K562 (cell line): ENCODE measurements at regions not wholly inside any gene's neighbourhood (a gene's known extent, or its start where the extent isn't known, plus 50 kb on each side); places are given as distances from the start of the nearest gene placed in this dataset.

ENCODE experiments used
- ATAC-seq: fragments of 200-7000 bp; cut with Tn5 transposase; 3 replicates; pipeline ENCODE4 v1.9.1; 2020; ENCODE audit warnings: moderate library complexity
- BruUV-seq: library from RNA; stranded (reverse); fragments of 400-500 nt; replicated peaks from 2 replicates; lab custom pipeline; 2021; lab: Mats Ljungman, UMichigan
- CTCF ChIA-PET: fragments of 300-600 bp; formaldehyde crosslinking; extraction: SDS; loops from one replicate; lab custom pipeline; 2021; ENCODE audit warnings: low intra/inter-chr PET ratio; lab: Yijun Ruan, JAX
- POLR2A ChIA-PET: fragments of 300-600, 350-650 bp; sonication (Branson Sonifier 250); formaldehyde crosslinking; extraction: SDS; loops from one replicate; lab custom pipeline; 2021; ENCODE audit warnings: antibody characterized with exemption, inconsistent platforms; lab: Yijun Ruan, JAX
- DNase-seq, 4 experiments: peaks; one replicate each; pipeline versions ENCODE4 v3.0.0 to v3.0.0-alpha.2; 2011 to 2018; ENCODE audit warnings: low spot score in 3 of 4, mixed read lengths in 3 of 4; ENCODE audit errors: extremely low read depth in 1 of 4
- FAIRE-seq: peaks from 2 replicates; lab custom pipeline; 2011; peaks lifted over from hg19 to GRCh38; lab: Jason Lieb, UNC
- H2AFZ ChIP-seq: 2 replicates; pipeline ENCODE4 v1.6.0; 2011; ENCODE audit warnings: low read depth, low read length, control low read depth, inconsistent platforms
- H3K27ac ChIP-seq: fragments of 200-600 bp; 3 replicates; pipeline ENCODE4 v1.8.0; 2011; ENCODE audit warnings: low read depth, mild to moderate bottlenecking, control low read depth, inconsistent platforms, low read length, moderate library complexity, mixed read lengths; ENCODE audit errors: extremely low read depth
- H3K27me3 ChIP-seq, 2 experiments: fragments of 300-600 bp in 1 of 2; 2 replicates in 1 of 2; 3 replicates in 1 of 2; pipeline versions ENCODE4 v1.6.0 to v1.8.0; 2011; ENCODE audit warnings: inconsistent platforms in 2 of 2, low read length in 2 of 2, mild to moderate bottlenecking in 1 of 2, mixed read lengths in 1 of 2, moderate library complexity in 1 of 2; ENCODE audit not compliant: control insufficient read depth in 2 of 2, insufficient read depth in 2 of 2
- H3K36me3 ChIP-seq: fragments of 300-600 bp; 3 replicates; pipeline ENCODE4 v1.8.0; 2011; ENCODE audit warnings: mild to moderate bottlenecking, low read length, inconsistent platforms; ENCODE audit not compliant: control insufficient read depth, insufficient read depth
- H3K4me1 ChIP-seq, 2 experiments: fragments of 200-600 bp in 1 of 2; replicated peaks in 1 of 2; 2 replicates in 1 of 2; 3 replicates in 1 of 2; pipeline versions ENCODE4 v1.5.1 to v1.8.0; 2011; ENCODE audit warnings: inconsistent platforms in 2 of 2, low read length in 2 of 2, mild to moderate bottlenecking in 1 of 2, mixed read lengths in 1 of 2, moderate library complexity in 1 of 2; ENCODE audit not compliant: control insufficient read depth in 2 of 2, insufficient read depth in 2 of 2
- H3K4me2 ChIP-seq: 2 replicates; pipeline ENCODE4 v1.6.1; 2011; ENCODE audit warnings: low read length, control low read depth, inconsistent platforms, mixed read lengths; ENCODE audit not compliant: insufficient read depth
- H3K4me3 ChIP-seq: fragments of 200-600 bp; sonication (generic), shearing (Covaris generic); 2 replicates; pipeline ENCODE4 v1.5.1; 2016; ENCODE audit warnings: control low read depth, inconsistent platforms
- H3K79me2 ChIP-seq: fragments of 200-600 bp; 3 replicates; pipeline ENCODE4 v1.8.0; 2011; ENCODE audit warnings: low read length, inconsistent platforms; ENCODE audit not compliant: control insufficient read depth, insufficient read depth
- H3K9ac ChIP-seq, 2 experiments: 2 replicates each; pipeline versions ENCODE4 v1.6.0 to v1.6.1; 2011; ENCODE audit warnings: low read depth in 2 of 2, low read length in 2 of 2, control low read depth in 1 of 2, inconsistent platforms in 1 of 2, mild to moderate bottlenecking in 1 of 2, mixed read lengths in 1 of 2; ENCODE audit not compliant: insufficient read depth in 1 of 2
- H3K9me1 ChIP-seq: one replicate; pipeline ENCODE4 v1.6.0; 2011; ENCODE audit warnings: inconsistent platforms, mild to moderate bottlenecking, low read length, moderate library complexity; ENCODE audit not compliant: control insufficient read depth, insufficient read depth
- H3K9me3 ChIP-seq: replicated peaks from 2 replicates; pipeline ENCODE4 v1.5.1; 2011; ENCODE audit warnings: low read depth, low read length, inconsistent platforms; ENCODE audit not compliant: control insufficient read depth, insufficient read depth
- H4K20me1 ChIP-seq: replicated peaks from 2 replicates; pipeline ENCODE4 v1.6.1; 2011; ENCODE audit warnings: low read length, inconsistent platforms, mixed read lengths; ENCODE audit not compliant: control insufficient read depth, insufficient read depth
- ARID1B ChIP-seq: fragments of 450-650 bp; IDR thresholded peaks from 2 replicates; pipeline ENCODE4 v1.6.1; 2016; ENCODE audit warnings: antibody characterized with exemption, mild to moderate bottlenecking, inconsistent platforms
- ATF2 ChIP-seq: sonication (generic); formaldehyde crosslinking; IDR thresholded peaks from 2 replicates; pipeline ENCODE4 v1.8.1; 2022; ENCODE audit warnings: missing genetic modification reagents
- CEBPG ChIP-seq, 3 experiments: fragments of 200-800 bp in 1 of 3; sonication (Bioruptor generic) in 1 of 3; sonication (generic) in 1 of 3; formaldehyde crosslinking in 1 of 3; IDR thresholded peaks in 2 of 3; conservative IDR thresholded peaks in 1 of 3; 2 replicates each; pipeline versions ENCODE4 v1.6.1 to v1.8.0; 2016 to 2022; ENCODE audit warnings: missing compliant biosample characterization in 2 of 3, missing genetic modification characterization in 2 of 3, mild to moderate bottlenecking in 1 of 3, missing genetic modification reagents in 1 of 3
- CREM ChIP-seq: IDR thresholded peaks from 2 replicates; pipeline ENCODE4 v1.6.1; 2014; ENCODE audit warnings: antibody characterized with exemption, low read depth
- KLF13 ChIP-seq: fragments of 450-650 bp; IDR thresholded peaks from 2 replicates; pipeline ENCODE4 v1.6.1; 2016; ENCODE audit warnings: missing genetic modification characterization, low read depth, mild to moderate bottlenecking, missing compliant biosample characterization, moderate library complexity, borderline replicate concordance
- KLF6 ChIP-seq: fragments of 250-450 bp; sonication (Bioruptor Pico); IDR thresholded peaks from 2 replicates; pipeline ENCODE4 v1.4.0; 2020; ENCODE audit warnings: mild to moderate bottlenecking, moderate library complexity, borderline replicate concordance
- NFATC3 ChIP-seq: fragments of 450-650 bp; IDR thresholded peaks from 2 replicates; pipeline ENCODE4 v1.6.1; 2017; ENCODE audit warnings: mild to moderate bottlenecking
- PRMT5 ChIP-seq: sonication (generic); formaldehyde crosslinking; IDR thresholded peaks from 2 replicates; pipeline ENCODE4 v1.5.0; 2020; ENCODE audit warnings: missing genetic modification reagents
- RB1 ChIP-seq: fragments of 450-650 bp; IDR thresholded peaks from 2 replicates; pipeline ENCODE4 v1.6.1; 2017; ENCODE audit warnings: low read depth, mild to moderate bottlenecking
- RFX7 ChIP-seq: fragments of 250-450 bp; sonication (Bioruptor Pico); IDR thresholded peaks from 2 replicates; pipeline ENCODE4 v1.5.1; 2021; ENCODE audit warnings: mild to moderate bottlenecking
- SMARCA4 ChIP-seq: fragments of 450-650 bp; IDR thresholded peaks from 2 replicates; pipeline ENCODE4 v1.6.1; 2016
- SMC3 ChIP-seq: conservative IDR thresholded peaks from 2 replicates; pipeline ENCODE4 v1.6.1; 2011; ENCODE audit warnings: low read depth, low read length, improper control_type of control experiment; ENCODE audit not compliant: insufficient read depth
- TEAD4 ChIP-seq, 2 experiments: sonication (generic) in 1 of 2; formaldehyde crosslinking in 1 of 2; IDR thresholded peaks; 2 replicates each; pipeline versions ENCODE4 v1.6.1 to v1.8.0; 2012 to 2022; ENCODE audit warnings: borderline replicate concordance in 1 of 2, inconsistent platforms in 1 of 2, low read length in 1 of 2, mild to moderate bottlenecking in 1 of 2, missing genetic modification reagents in 1 of 2
- WHSC1 ChIP-seq: IDR thresholded peaks from one replicate; pipeline ENCODE4 v1.6.1; 2012; ENCODE audit warnings: low read length, control low read depth, inconsistent platforms
- ZBTB43 ChIP-seq: sonication (generic); formaldehyde crosslinking; IDR thresholded peaks from 2 replicates; pipeline ENCODE4 v1.8.0; 2023; ENCODE audit warnings: mild to moderate bottlenecking, missing genetic modification reagents
- ZFP30 ChIP-seq: fragments of 250-450 bp; sonication (Bioruptor Pico); IDR thresholded peaks from 2 replicates; pipeline ENCODE4 v1.8.0; 2022; ENCODE audit warnings: moderate library complexity, mild to moderate bottlenecking, inconsistent platforms, borderline replicate concordance
- ZNF561 ChIP-seq: fragments of 450-650 bp; formaldehyde crosslinking; conservative IDR thresholded peaks from 2 replicates; pipeline ENCODE4 v1.4.0; 2020; ENCODE audit warnings: mild to moderate bottlenecking, moderate library complexity
- ZNF740 ChIP-seq, 3 experiments: fragments of 200-800 bp in 1 of 3; sonication (Bioruptor generic) in 1 of 3; sonication (generic) in 1 of 3; formaldehyde crosslinking in 1 of 3; IDR thresholded peaks; 2 replicates each; pipeline versions ENCODE4 v1.6.1 to v1.8.0; 2016 to 2022; ENCODE audit warnings: mild to moderate bottlenecking in 2 of 3, missing compliant biosample characterization in 2 of 3, missing genetic modification characterization in 2 of 3, missing genetic modification reagents in 1 of 3
- WGBS: fragments of 100-300 bp; shearing (Covaris generic); methylation state at CpG from one replicate; pipeline ENCODE4 v1.1.6; 2016; ENCODE audit warnings: low coverage, mixed read lengths; ENCODE audit not compliant: insufficient coverage; ENCODE audit errors: missing lambda C conversion rate; 5-methylcytosine and 5-hydroxymethylcytosine counted together
- in situ Hi-C: fragments of 300-500 bp; cut with MboI; formaldehyde crosslinking; loops from 4 replicates; pipeline ENCODE4 v1.15.0; 2018; ENCODE audit warnings: inconsistent platforms, mixed read lengths
- intact Hi-C: fragments of 100-400 bp; cut with micrococcal nuclease; formaldehyde crosslinking; loops from 2 replicates; pipeline ENCODE4 v1.14.2; 2022

- DNase-seq (no peak), ATAC-seq (no peak), FAIRE-seq (no peak)
- TF ChIP-seq WHSC1 (no peak), NFATC3 (no peak), ARID1B (no peak), RFX7 (CRISPR knock-in tag) (no peak), ZNF740 (CRISPR knock-in tag; IDR thresholded peaks at IDR 0.05) (no peak), ZNF740 (tag; IDR thresholded peaks at IDR 0.05) (no peak), ZFP30 (CRISPR knock-in tag) (no peak), RB1 (no peak), KLF13 (no peak), SMARCA4 (no peak), SMC3 (no peak), CREM (no peak), ATF2 (CRISPR knock-in tag) (no peak), ZBTB43 (CRISPR knock-in tag) (no peak), ZNF561 (CRISPR knock-in tag) (no peak), PRMT5 (no peak), CEBPG (CRISPR knock-in tag; IDR thresholded peaks at IDR 0.05) (no peak), CEBPG (tag; conservative IDR thresholded peaks at IDR 0.05 in 1 of 2, IDR thresholded peaks at IDR 0.05 in 1 of 2) (no peak), TEAD4 (IDR thresholded peaks at IDR 0.05; ENCODE audit: low read length) (no peak), TEAD4 (CRISPR knock-in tag; IDR thresholded peaks at IDR 0.05; ENCODE audit: borderline replicate concordance) (no peak), KLF6 (CRISPR knock-in tag) (no peak)
- Histone ChIP-seq H3K4me3 (no peak overlapping the region), H4K20me1 (no peaks in the 10 kb centered on the region; the same call in 1 of the 2 replicates), H3K4me2 (no peak overlapping the region), H3K9me3 (no peaks in the 10 kb centered on the region), H3K9me1 (peaks cover 3% of the 10 kb centered on the region), H3K9ac (no peak overlapping the region), H3K27ac (no peak overlapping the region), H3K4me1 (no peaks in the 10 kb centered on the region), H2AFZ (no peak overlapping the region), H3K36me3 (no peaks in the 10 kb centered on the region), H3K27me3 (peaks cover 9 to 43% of the 10 kb centered on the region in 2 experiments), H3K79me2 (no peaks in the 10 kb centered on the region)
- CTCF ChIA-PET: no interaction called here
- 0% methylated on average over 2 of the region's 2 CpGs for WGBS
- POLR2A ChIA-PET: interaction anchor here (0.6 to 0.8 kb wide), 2 partner anchors 13 to 24 kb away, joined by 3 read pairs; no protein-coding TSS in a partner anchor
- in situ Hi-C loops: no loop called here
- BruUV-seq: no TSS peak
- intact Hi-C loops: no loop called here
Observed at GRCh38 chr20:47870475-47870874, 85.2 kb upstream of the SULF2 start.
